ENCODE measurements at regions not wholly inside any gene's neighbourhood (a gene's known extent, or its start where the extent isn't known, plus 50 kb on each side); places are given as distances from the start of the nearest gene placed in this dataset.

DNA sequence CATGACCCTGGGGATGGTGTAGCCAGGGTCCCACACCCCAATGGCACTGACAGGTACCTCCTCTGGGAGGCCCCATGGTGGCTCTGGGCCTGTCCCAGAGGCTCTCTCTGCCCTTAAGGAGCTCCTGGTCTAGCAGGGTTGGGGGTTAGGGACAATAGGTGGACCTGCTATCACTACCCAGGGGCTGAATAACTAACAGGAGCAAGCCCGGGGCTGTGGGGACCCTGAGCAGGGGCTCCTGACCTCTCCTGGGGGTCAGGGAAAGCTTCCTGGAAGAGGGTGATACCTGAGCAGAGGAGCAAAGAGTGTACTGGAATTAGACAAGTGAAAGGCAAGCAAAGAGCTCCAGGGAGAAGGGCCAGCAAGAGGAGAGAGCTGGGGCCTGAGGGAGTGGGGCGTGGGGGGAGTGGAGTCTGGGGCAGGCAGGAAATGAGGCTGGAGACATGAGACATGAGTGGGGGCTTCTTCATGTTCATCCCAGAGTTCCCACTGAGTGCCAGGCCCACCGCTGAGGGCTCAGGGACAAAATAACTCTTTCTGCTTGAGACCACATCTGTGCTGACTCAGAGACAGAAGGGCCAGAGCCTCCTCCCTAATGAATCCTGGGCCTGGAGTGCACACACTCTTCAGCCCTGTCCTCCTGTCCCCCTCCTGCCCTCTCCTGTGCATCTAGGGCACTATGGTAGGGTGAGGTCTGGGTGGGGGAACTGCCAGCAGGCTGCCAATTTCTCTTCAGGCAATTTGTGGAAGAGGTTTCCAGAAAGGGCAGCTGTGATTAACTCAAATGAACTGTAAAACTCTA is 517.6 kb downstream of the PTPRU start:
- DNase-seq (ENCODE audit: low spot score) = no peak

GRCh38 chr1:29753244-29753643 is 516.9 kb downstream of the PTPRU start:
- no peak for DNase-seq (ENCODE audit: low spot score)

- DNase-seq (ENCODE audit: low spot score) = no peak
Observed at GRCh38 chr1:29752141-29752540, 515.8 kb downstream of the PTPRU start.

DNA sequence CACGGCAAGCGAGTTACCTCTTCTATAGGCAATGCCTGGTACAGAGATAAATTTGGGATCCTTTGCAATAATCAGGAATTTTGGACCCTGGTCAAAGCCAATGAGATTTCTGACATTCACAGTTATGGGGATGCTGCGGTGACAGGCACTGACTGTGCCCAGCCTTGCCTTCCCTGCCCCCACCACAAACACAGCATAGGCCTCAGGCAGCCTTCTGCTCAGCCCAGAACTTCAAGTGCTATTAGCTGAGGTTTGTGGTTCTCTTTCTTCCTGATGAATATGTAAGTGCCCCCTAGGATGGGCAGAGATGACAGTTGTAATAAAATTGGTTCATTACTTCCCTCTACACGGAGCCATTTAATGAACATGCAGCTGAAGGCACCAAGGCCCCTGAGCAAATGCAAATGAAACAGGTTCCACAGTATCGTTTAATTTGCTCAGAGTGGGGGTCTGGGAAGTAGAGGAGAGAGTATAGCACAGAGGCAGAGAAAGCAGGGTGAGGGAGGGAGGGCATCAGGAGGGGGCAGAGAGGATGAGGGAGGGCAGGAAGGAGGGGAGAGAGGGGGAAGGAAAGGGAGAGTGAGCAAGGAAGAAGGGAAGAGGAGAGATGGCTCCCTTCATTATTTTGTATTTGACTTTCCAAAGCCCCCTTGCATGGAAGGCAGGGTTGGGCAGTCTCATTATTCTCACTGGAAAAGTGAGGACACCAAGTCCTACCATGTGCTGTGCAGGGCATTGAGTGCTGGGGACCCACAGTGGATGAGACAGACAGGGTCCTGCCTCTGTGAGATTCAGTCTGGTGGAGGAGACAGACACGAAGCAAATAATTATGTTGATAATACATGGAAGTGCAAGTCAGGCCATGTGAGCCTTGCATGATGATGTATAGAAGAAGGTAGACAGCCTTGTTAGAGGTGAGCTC is 513.0 kb downstream of the PTPRU start:
- DNase-seq (ENCODE audit: low spot score) = peak; percentile 52

GRCh38 chr1:29747196-29747595 is 510.9 kb downstream of the PTPRU start:
- no peak for DNase-seq (ENCODE audit: low spot score)

DNA sequence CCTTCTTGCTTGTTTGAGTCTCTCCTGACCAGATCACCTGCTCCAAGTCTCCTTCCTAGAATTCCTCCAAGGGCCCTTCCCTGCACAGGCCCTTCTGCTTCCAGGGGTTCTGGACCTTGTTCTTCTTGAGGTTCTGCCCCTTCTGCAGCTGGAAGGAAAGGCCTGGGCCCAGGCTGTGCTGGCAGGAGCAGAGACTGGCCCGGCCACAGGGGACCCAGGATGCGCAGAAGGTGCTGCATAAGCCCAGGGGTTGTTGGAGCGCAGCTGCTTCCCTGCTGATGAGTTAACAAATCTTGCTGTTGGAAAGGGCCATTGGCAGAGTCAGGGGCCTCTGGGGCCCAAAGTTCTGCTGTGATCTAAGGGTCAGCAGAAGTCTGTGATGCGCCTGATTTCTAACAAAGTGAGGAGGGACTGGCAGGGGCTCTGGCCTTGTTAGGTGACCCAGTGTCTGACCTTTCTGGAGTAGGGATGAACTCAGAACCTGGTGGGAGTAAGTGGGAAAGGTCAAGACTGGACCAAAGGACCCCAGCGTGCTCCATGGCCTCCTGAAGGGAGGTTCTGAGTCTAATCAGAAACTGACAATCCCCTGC is 509.8 kb downstream of the PTPRU start:
- DNase-seq (ENCODE audit: low spot score) = no peak

DNA sequence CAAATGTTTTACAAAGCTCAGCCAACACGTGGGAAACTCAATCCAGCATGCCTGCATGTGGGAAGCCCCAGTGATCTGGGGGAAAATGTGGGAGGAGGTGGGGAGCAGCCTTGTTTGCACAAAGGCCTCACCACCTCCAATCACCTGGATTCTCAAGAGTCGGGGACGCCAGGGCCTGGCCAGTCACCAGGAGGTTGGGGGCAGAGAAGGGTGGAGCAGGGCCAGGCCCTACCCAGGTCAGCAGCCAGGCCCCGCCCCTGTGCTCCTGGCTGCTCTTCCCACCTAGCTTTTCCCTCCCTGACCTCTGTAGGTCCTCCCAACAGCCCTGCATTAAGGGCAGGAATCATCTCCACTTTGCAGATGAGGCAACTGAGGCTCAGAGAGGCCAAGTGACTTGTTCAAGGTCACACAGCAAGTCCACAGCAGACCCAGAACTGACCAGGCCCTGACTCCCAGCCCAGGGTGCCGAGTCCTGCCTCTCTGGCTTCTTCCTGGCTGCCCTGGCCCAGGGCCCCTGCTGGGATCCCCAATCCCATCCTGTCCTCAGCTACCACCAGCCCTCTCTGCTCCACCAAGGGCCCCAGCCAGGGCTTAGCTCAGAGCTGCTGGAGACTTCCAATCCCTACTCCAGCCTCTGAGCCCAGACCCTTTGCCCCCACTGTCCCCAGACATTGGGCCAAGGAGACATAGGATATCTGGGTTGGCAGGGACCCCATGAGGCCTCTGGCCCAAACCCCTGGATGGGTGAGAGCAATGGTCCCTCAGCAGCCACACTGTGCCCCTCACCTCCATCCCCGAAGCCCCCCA is 508.6 kb downstream of the PTPRU start:
- DNase-seq (ENCODE audit: low spot score) = no peak

GRCh38 chr1:29743931-29744330 is 507.6 kb downstream of the PTPRU start:
- no peak for DNase-seq (ENCODE audit: low spot score)

DNA sequence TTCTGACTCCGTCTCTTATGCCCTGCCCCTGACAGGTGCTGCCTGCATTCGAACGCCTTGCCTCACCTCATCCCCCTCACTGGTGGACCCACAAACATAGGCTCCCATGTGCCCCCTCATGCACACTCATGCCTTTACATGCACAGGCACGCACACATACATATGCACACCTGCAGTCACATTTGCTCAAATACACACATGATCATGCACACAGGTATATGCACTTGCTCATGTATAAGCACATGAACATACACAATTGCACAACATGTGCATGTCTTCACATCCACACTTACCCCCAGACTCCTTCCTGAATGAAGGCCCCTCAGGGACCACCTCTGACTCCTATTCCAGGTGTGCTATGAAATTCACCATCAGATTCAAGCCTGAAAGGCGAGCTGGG is 506.9 kb downstream of the PTPRU start:
- no peak for DNase-seq (ENCODE audit: low spot score)

DNA sequence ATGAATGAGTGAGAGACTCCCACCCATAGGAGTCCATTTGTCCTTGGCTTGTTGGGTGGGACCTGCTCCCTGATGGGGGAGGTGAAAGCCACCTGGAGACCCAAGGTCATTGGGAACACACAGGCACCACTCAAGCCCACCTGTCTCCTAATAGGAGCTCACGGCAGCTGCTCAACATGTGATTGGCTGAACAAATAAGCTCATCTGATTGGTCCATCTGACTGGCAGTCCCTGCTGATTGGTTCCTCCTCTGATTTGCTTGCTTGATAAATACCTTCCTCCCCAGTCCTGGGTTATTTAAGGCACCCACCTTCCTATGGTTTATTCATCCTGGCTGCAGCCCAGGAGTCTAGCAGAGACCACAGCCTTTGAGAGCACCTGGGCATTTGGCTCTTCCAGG is 502.9 kb downstream of the PTPRU start:
- DNase-seq (ENCODE audit: low spot score) = no peak

DNA sequence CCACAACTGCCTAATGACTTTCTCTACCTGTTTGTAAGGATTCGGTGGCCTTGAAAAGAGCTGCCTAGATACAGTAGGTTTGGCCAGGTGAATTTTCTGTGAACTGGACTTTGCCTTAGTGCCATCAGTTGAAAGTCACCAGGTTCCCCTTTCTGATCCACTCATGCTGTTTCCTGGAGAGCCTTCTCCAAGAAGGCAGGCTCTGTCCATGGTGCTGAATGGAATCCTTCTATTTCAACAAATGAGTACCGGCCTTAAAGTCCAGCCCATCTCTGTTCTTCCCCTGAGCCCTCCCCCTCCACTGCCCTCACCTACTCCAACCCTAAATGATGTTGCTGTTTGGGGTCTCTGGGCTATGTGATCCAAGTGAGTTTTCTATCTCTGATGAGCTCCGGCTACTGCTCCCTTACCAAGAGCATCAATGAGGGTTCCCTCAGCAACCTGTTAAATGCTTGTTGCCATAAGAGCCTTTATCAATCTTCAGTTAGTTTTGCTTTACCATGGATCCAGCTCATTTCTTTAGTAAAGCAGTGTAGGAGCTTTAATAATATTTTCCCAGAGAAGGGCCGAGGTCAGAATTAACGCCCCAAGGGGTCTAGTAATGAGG is 500.4 kb downstream of the PTPRU start:
- DNase-seq (ENCODE audit: low spot score) = no peak

DNA sequence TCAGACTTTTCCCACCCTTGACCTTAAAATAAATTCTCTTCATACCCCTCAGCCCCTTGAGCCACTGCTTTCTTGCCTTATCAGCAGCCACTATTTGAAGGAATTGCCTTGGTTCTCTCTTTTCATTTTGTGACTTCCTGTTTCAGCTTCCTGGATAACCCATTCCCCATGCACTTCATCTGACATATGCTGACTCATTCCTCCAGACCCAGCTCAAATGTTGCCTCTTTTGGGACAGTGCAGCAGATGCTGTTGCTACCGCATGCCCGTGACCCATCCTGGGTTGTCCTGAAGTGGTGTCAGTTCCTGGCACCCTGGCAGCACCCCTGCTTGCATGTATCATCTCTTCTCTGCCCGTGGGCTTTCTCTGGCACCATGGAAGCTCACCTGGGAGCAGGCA is 496.1 kb downstream of the PTPRU start:
- no peak for DNase-seq (ENCODE audit: low spot score)

DNA sequence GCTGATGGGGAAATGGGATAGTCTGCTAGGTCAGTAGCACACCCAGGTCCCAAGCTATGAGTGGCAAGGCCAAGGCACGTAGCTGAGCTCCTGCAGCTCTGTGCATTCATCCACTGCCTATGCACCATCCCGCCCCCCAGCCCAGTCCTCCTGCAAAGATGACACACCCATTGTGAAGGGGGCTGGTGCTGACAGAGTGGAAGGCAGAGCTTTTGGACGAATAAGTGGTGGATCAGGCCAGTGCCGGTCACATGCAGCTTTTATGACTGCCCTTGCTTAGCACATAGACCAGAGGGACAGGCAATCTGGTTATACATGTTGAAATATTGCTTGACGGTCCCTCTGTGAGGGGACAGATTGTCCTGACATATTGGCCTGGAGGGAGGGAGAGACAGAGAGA is 494.3 kb downstream of the PTPRU start:
- no peak for DNase-seq (ENCODE audit: low spot score)

DNA sequence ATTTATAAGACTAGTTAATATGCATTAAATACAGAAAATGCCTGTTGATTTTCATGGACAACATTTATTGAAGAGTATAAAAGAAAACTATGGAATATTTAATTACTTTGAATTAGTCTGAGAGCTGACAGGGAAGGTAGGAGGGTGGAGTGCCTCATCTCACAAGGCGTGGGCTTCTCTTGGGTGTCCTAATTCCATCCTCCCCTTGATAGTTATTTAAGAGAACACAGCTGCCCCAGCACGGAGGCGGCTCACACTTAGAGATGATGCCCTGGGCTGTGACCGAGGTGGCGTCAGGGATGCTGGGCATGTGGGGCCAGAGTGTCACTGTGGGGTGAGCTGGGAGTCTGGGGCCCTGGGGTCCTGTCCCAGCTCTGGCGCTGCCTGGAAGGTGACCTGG is 493.0 kb downstream of the PTPRU start:
- DNase-seq (ENCODE audit: low spot score) = no peak

GRCh38 chr1:29728703-29729102 is 492.4 kb downstream of the PTPRU start:
- DNase-seq (ENCODE audit: low spot score) = no peak

DNA sequence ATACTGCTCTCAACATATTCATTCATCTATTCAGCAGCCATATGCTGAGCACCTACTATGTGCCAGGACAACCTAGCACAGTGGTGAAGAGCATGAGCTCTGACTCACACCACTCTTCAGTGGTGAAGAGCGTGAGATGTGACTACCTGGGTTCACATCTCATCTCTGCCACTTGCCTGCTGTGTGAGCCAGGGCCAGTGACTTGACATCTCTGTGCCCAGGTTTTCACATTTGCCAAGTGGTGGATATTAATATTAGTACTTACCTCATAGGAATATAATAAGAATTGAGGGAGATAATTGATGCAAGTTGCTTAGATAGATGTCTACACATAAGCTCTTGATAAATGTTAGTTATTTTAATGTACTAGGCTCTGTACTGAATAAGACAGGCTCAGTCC is 488.9 kb downstream of the PTPRU start:
- no peak for DNase-seq (ENCODE audit: low spot score)

GRCh38 chr1:29722598-29722997 is 486.3 kb downstream of the PTPRU start:
- DNase-seq (ENCODE audit: low spot score) = no peak

- no peak for DNase-seq (ENCODE audit: low spot score)
Observed at GRCh38 chr1:29719253-29719652, 482.9 kb downstream of the PTPRU start.

- no peak for DNase-seq (ENCODE audit: low spot score)
Observed at GRCh38 chr1:29718791-29719190, 482.5 kb downstream of the PTPRU start.

DNA sequence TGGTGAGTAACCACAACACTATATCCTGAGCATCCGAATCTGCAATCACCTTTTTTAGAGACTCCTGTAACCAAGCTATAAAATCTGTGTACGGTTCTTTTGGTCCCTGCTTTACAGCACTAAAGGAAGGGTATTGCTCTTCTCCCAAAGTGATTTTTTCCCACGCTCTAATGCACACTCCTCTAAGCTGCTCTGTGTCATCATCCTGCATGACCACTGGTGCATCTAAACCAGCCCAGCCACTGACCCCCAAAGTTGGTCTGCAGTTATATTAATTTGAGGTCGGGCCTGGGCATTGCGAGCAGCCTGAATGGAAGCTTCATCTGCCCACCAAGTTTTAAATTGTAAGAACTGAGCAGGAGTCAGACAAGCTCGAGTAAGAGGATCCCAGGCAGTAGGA is 480.0 kb downstream of the PTPRU start:
- no peak for DNase-seq (ENCODE audit: low spot score)

- no peak for DNase-seq (ENCODE audit: low spot score)
Observed at GRCh38 chr1:29713857-29714256, 477.5 kb downstream of the PTPRU start.

- DNase-seq (ENCODE audit: low spot score) = no peak
Observed at GRCh38 chr1:29712801-29713200, 476.5 kb downstream of the PTPRU start.

Data from Ammon's horn (tissue), 1 donor.